IMR-90 (cell line): ENCODE measurements at regions not wholly inside any gene's neighbourhood (a gene's known extent, or its start where the extent isn't known, plus 50 kb on each side); places are given as distances from the start of the nearest gene placed in this dataset.
A peak's percentile ranks its signal among the peaks of the same experiment; 100 is the strongest.

Experiments used
- ATAC-seq: fragments of 200-7000 bp; cut with Tn5 transposase; 2 replicates; pipeline ENCODE4 v1.9.1; 2020; ENCODE audit warnings: low read depth, mild to moderate bottlenecking, moderate library complexity
- BruUV-seq: library from RNA; stranded (reverse); fragments of 400-500 nt; replicated peaks from 2 replicates; lab custom pipeline; 2021; lab: Mats Ljungman, UMichigan
- CTCF ChIA-PET: fragments of 300-600 bp; formaldehyde crosslinking; extraction: SDS; loops from one replicate; lab custom pipeline; 2021; ENCODE audit warnings: antibody characterized with exemption; lab: Yijun Ruan, JAX
- POLR2A ChIA-PET: fragments of 300-600 bp; sonication (Branson Sonifier 250); formaldehyde crosslinking; loops from one replicate; lab custom pipeline; 2022; ENCODE audit warnings: antibody characterized with exemption; ENCODE audit not compliant: unreplicated experiment; lab: Charles Lee
- DNase-seq: peaks from one replicate; pipeline ENCODE4 v3.0.0; 2013
- H2AFZ ChIP-seq: replicated peaks from 2 replicates; pipeline ENCODE3; 2013; ENCODE audit warnings: low read length, mild to moderate bottlenecking; ENCODE audit not compliant: poor library complexity
- H2AK5ac ChIP-seq: 2 replicates; pipeline ENCODE4 v1.6.1; 2013; ENCODE audit warnings: low read depth, low read length, inconsistent platforms
- H2AK9ac ChIP-seq: replicated peaks from 2 replicates; pipeline ENCODE3; 2013; ENCODE audit warnings: mild to moderate bottlenecking, low read depth, low read length, moderate library complexity; ENCODE audit not compliant: poor library complexity
- H2BK120ac ChIP-seq: 2 replicates; pipeline ENCODE4 v1.6.1; 2013; ENCODE audit warnings: low read depth, low read length, inconsistent platforms
- H2BK15ac ChIP-seq: 3 replicates; pipeline ENCODE4 v1.6.1; 2013; ENCODE audit warnings: low read depth, low read length, inconsistent platforms
- H2BK20ac ChIP-seq: 2 replicates; pipeline ENCODE4 v1.6.1; 2013; ENCODE audit warnings: low read depth, mild to moderate bottlenecking, inconsistent platforms, low read length, moderate library complexity
- H2BK5ac ChIP-seq: 2 replicates; pipeline ENCODE4 v1.6.1; 2013; ENCODE audit warnings: mild to moderate bottlenecking, low read depth, low read length, inconsistent platforms; ENCODE audit not compliant: poor library complexity, severe bottlenecking
- H3K14ac ChIP-seq: replicated peaks from 2 replicates; pipeline ENCODE4 v1.6.1; 2013; ENCODE audit warnings: low read depth, low read length, inconsistent platforms
- H3K18ac ChIP-seq: 2 replicates; pipeline ENCODE4 v1.6.1; 2013; ENCODE audit warnings: low read depth, low read length, control low read depth
- H3K23ac ChIP-seq: 2 replicates; pipeline ENCODE4 v1.6.1; 2013; ENCODE audit warnings: low read depth, low read length, inconsistent platforms
- H3K27ac ChIP-seq: 2 replicates; pipeline ENCODE4 v1.5.1; 2013; ENCODE audit warnings: mild to moderate bottlenecking, control low read depth, low read length; ENCODE audit not compliant: insufficient read depth
- H3K27me3 ChIP-seq: 2 replicates; pipeline ENCODE4 v1.6.1; 2013; ENCODE audit warnings: low read length; ENCODE audit not compliant: control insufficient read depth, insufficient read depth
- H3K36me3 ChIP-seq: 2 replicates; pipeline ENCODE4 v1.6.1; 2013; ENCODE audit warnings: low read length, mixed read lengths; ENCODE audit not compliant: control insufficient read depth, insufficient read depth
- H3K4ac ChIP-seq: 2 replicates; pipeline ENCODE4 v1.6.1; 2013; ENCODE audit warnings: low read depth, low read length, inconsistent platforms
- H3K4me1 ChIP-seq: 2 replicates; pipeline ENCODE4 v1.6.1; 2013; ENCODE audit warnings: low read length, mixed read lengths; ENCODE audit not compliant: control insufficient read depth, insufficient read depth
- H3K4me2 ChIP-seq: 2 replicates; pipeline ENCODE4 v1.6.1; 2013; ENCODE audit warnings: low read depth, mild to moderate bottlenecking, control low read depth, low read length, moderate library complexity
- H3K4me3 ChIP-seq: 2 replicates; pipeline ENCODE4 v1.5.1; 2013; ENCODE audit warnings: low read depth, mild to moderate bottlenecking, control low read depth, low read length, moderate library complexity; ENCODE audit not compliant: insufficient read depth
- H3K56ac ChIP-seq: 2 replicates; pipeline ENCODE4 v1.6.1; 2013; ENCODE audit warnings: low read length, inconsistent platforms; ENCODE audit not compliant: insufficient read depth; ENCODE audit errors: extremely low read depth
- H3K79me1 ChIP-seq, 2 experiments: 2 replicates each; pipeline ENCODE4 v1.6.1; 2013; ENCODE audit warnings: low read length in 2 of 2, inconsistent platforms in 1 of 2, low read depth in 1 of 2
- H3K9ac ChIP-seq: 2 replicates; pipeline ENCODE4 v1.6.1; 2013; ENCODE audit warnings: low read depth, low read length, control low read depth
- H3K9me1 ChIP-seq: 2 replicates; pipeline ENCODE4 v1.6.1; 2013; ENCODE audit warnings: low read length, inconsistent platforms; ENCODE audit not compliant: insufficient read depth
- H3K9me3 ChIP-seq: 2 replicates; pipeline ENCODE4 v1.6.1; 2013; ENCODE audit warnings: low read length; ENCODE audit not compliant: control insufficient read depth, insufficient read depth
- H4K20me1 ChIP-seq: 2 replicates; pipeline ENCODE4 v1.6.1; 2013; ENCODE audit warnings: low read length, inconsistent platforms; ENCODE audit not compliant: insufficient read depth
- H4K5ac ChIP-seq: 2 replicates; pipeline ENCODE4 v1.6.1; 2013; ENCODE audit warnings: mild to moderate bottlenecking, low read depth, low read length, control low read depth
- H4K8ac ChIP-seq, 2 experiments: 2 replicates each; pipeline ENCODE4 v1.6.1; 2013; ENCODE audit warnings: low read depth in 2 of 2, low read length in 2 of 2, control low read depth in 1 of 2, inconsistent platforms in 1 of 2
- H4K91ac ChIP-seq: 2 replicates; pipeline ENCODE4 v1.6.1; 2013; ENCODE audit warnings: low read depth, low read length, inconsistent platforms; ENCODE audit not compliant: insufficient read depth
- MAFK ChIP-seq: IDR thresholded peaks from 2 replicates; pipeline ENCODE4 v1.6.1; 2012; ENCODE audit warnings: low read depth, low read length, improper control_type of control experiment
- POLR2A ChIP-seq: IDR thresholded peaks from 2 replicates; pipeline ENCODE4 v1.6.1; 2012; ENCODE audit warnings: mild to moderate bottlenecking, low read depth, low read length
- dilution Hi-C: fragments of 300-500 bp; cut with HindIII; formaldehyde crosslinking; loops from one replicate; pipeline ENCODE4 v1.14.3; 2018; ENCODE audit warnings: low sequenced_read_pairs; ENCODE audit not compliant: unreplicated experiment
- in situ Hi-C: fragments of 300-500 bp; cut with MboI; formaldehyde crosslinking; loops from 3 replicates; pipeline ENCODE4 v1.14.3; 2019; ENCODE audit warnings: low sequenced_read_pairs, inconsistent platforms, mixed read lengths
- intact Hi-C: fragments of 100-400 bp; cut with micrococcal nuclease; formaldehyde crosslinking; loops from 2 replicates; pipeline ENCODE4 v1.10.0; 2022

GRCh38 chr5:87803352-87803751 lies 390.6 kb upstream of the CCNH start:
- Histone ChIP-seq H2BK120ac (no peak overlapping the region), H3K9me3 (no peaks in the 10 kb centered on the region), H3K23ac (no peak overlapping the region), H4K5ac (no peak overlapping the region), H3K9ac (no peak overlapping the region), H3K4ac (no peak overlapping the region), H2AFZ (no peak overlapping the region), H3K79me1 (no peaks in the 10 kb centered on the region), H2BK5ac (no peak overlapping the region), H3K27ac (no peak overlapping the region), H2BK15ac (no peak overlapping the region), H3K14ac (no peak overlapping the region), H4K20me1 (no peaks in the 10 kb centered on the region), H3K27me3 (no peaks in the 10 kb centered on the region), H3K4me2 (no peak overlapping the region), H2AK5ac (no peak overlapping the region), H3K4me3 (no peak overlapping the region), H3K36me3 (no peaks in the 10 kb centered on the region), H3K4me1 (no peaks in the 10 kb centered on the region), H4K91ac (no peak overlapping the region), H3K56ac (no peak overlapping the region), H3K9me1 (no peaks in the 10 kb centered on the region), H3K18ac (no peak overlapping the region), H2BK20ac (no peak overlapping the region), H2AK9ac (no peak overlapping the region), H4K8ac (no peak overlapping the region)
- dilution Hi-C loops, result no loop called here
- DNase-seq (no peak), ATAC-seq (no peak)
- ChIA-PET CTCF (interaction anchor here (1.5 kb wide), 1 partner anchor 22 kb away, joined by 4 read pairs; no protein-coding TSS in a partner anchor), POLR2A (no interaction called here)
- TF ChIP-seq MAFK (peak; percentile 96), POLR2A (no peak)
- no TSS peak for BruUV-seq
- in situ Hi-C loops, result no loop called here
- intact Hi-C loops, result no loop called here
